Mucosa of descending colon (tissue), 3 donors: ENCODE measurements at regions not wholly inside any gene's neighbourhood (a gene's known extent, or its start where the extent isn't known, plus 50 kb on each side); places are given as distances from the start of the nearest gene placed in this dataset.
A peak's percentile ranks its signal among the peaks of the same experiment; 100 is the strongest.

Experiments
- ATAC-seq: fragments of 200-7000 bp; cut with Tn5 transposase; one replicate; pipeline ENCODE4 v1.9.1; 2020; ENCODE audit warnings: mild to moderate bottlenecking, moderate library complexity
- DNase-seq, 3 donors: peaks; one replicate each; pipeline ENCODE4 v3.0.0-alpha.2; 2020
- H3K36me3 ChIP-seq: fragments of 200-600 bp; one replicate; pipeline ENCODE4 v1.8.0; 2021; ENCODE audit warnings: low read depth, mild to moderate bottlenecking
- H3K4me1 ChIP-seq: fragments of 200-600 bp; one replicate; pipeline ENCODE4 v1.8.0; 2021; ENCODE audit warnings: low read depth, mild to moderate bottlenecking
- H3K4me3 ChIP-seq: fragments of 200-600 bp; one replicate; pipeline ENCODE4 v1.8.0; 2021; ENCODE audit warnings: mild to moderate bottlenecking
- H3K9me3 ChIP-seq: fragments of 200-600 bp; one replicate; pipeline ENCODE4 v1.8.0; 2021; ENCODE audit warnings: mild to moderate bottlenecking
- CTCF ChIP-seq: fragments of 200-600 bp; IDR thresholded peaks from one replicate; pipeline ENCODE4 v1.8.0; 2022; ENCODE audit warnings: antibody characterized with exemption, mild to moderate bottlenecking
- intact Hi-C, 2 donors: fragments of 100-400 bp; cut with DNase I in 1 of 2; cut with micrococcal nuclease in 1 of 2; formaldehyde crosslinking; loops; one replicate each; pipeline versions ENCODE4 v1.11.0 to v1.11.1; 2022; cut with DNase I, micrococcal nuclease
- donor health status: DM: no; HTN: no; CAD: no; lungs with moderate emphysema.
- donor health status: DM: no; HTN: no; CAD: no.
- donor health status: DM: no; HTN: yes; CAD: no.

- peak; percentile 50 for ATAC-seq
- Histone ChIP-seq H3K4me3 (no peak overlapping the region), H3K36me3 (no peaks in the 10 kb centered on the region), H3K4me1 (peaks cover 27% of the 10 kb centered on the region), H3K9me3 (no peaks in the 10 kb centered on the region)
- no peak for TF ChIP-seq CTCF
- no peak for DNase-seq
- intact Hi-C loops = no loop called here
These were observed 561.2 kb upstream of the MKI67 start for GRCh38 chr10:128687408-128687807.

GRCh38 chr10:128687927-128688549, 561.8 kb upstream of the MKI67 start:
- intact Hi-C loops = no loop called here
- ATAC-seq (no peak), DNase-seq (no peak)
- no peak for TF ChIP-seq CTCF
- peaks cover 27% of the 10 kb centered on the region for H3K4me1 ChIP-seq
- H3K4me3 ChIP-seq = no peak overlapping the region
- H3K9me3 ChIP-seq = no peaks in the 10 kb centered on the region
- no peaks in the 10 kb centered on the region for H3K36me3 ChIP-seq

- DNase-seq = no peak
- Histone ChIP-seq H3K4me3 (no peak overlapping the region), H3K9me3 (no peaks in the 10 kb centered on the region), H3K4me1 (peaks cover 16% of the 10 kb centered on the region), H3K36me3 (no peaks in the 10 kb centered on the region)
- intact Hi-C loops = no loop called here
- no peak for ATAC-seq
- TF ChIP-seq CTCF = no peak
These were observed 563.4 kb upstream of the MKI67 start for GRCh38 chr10:128689667-128690066.

- Histone ChIP-seq H3K36me3 (no peaks in the 10 kb centered on the region), H3K9me3 (no peaks in the 10 kb centered on the region), H3K4me3 (no peak overlapping the region), H3K4me1 (no peaks in the 10 kb centered on the region)
- ATAC-seq (no peak), DNase-seq (no peak)
- TF ChIP-seq CTCF = no peak
- intact Hi-C loops = no loop called here
These were observed 567.4 kb upstream of the MKI67 start for GRCh38 chr10:128693493-128694131.

- intact Hi-C loops = no loop called here
- H3K4me1 ChIP-seq = no peaks in the 10 kb centered on the region
- ATAC-seq = no peak
These were observed 568.1 kb upstream of the MKI67 start for GRCh38 chr10:128694168-128694850.

More at GRCh38 chr10:128694168-128694850, 568.1 kb upstream of the MKI67 start:
- no peak for TF ChIP-seq CTCF
- no peak for DNase-seq
- H3K9me3 ChIP-seq = no peaks in the 10 kb centered on the region
- H3K4me3 ChIP-seq = no peak overlapping the region
- no peaks in the 10 kb centered on the region for H3K36me3 ChIP-seq
